ENCODE measurements at regions not wholly inside any gene's neighbourhood (a gene's known extent, or its start where the extent isn't known, plus 50 kb on each side); places are given as distances from the start of the nearest gene placed in this dataset.
"Not testable (repeated sequence)": the region's sequence is repeated elsewhere in the genome, so short reads cannot be mapped to it uniquely, and the experiment has no call there.

DNA sequence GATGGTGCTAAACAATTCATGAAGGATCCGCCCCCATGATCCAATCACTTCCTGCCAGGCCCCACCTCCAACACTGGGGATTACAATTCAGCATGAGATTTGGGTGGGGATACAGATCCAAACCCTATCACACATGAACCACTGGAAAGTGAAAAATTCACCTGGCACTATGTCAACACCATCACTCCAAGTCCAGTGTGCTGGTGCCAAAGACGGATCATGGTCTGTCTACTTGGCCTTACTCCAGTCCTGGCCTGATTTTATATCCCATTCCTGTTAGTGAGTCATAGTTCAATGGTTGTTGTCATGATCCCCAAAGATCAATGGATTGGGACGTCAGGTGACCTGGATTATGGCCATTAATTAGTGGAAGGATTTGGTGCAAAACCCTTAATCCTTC lies 147.4 kb upstream of the RPS23 start:
- no peak for DNase-seq (ENCODE audit: low read depth)

DNA sequence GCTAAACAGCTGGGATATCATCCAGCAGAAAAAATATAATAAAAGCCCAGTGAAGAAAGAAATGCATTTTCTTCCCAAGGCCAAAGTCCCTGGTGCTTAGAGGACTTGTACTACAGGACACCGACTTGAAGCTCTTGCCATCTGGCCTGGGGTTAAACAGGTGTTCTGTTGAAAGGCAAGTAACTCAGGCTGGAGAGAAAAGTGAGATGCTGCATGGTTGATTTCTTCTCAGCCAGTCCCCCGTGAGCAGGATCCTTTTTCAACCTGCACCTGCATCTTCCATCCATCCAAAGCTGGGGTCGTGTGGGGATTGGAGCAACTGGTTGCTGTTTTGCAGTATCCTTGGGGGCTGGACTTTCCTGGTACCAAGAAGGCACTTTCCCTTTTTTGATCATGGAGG lies 146.1 kb upstream of the RPS23 start:
- no peak for DNase-seq (ENCODE audit: low read depth)

GRCh38 chr5:82422751-82423181 lies 144.6 kb upstream of the RPS23 start:
- no peak for DNase-seq (ENCODE audit: low read depth)

- DNase-seq (ENCODE audit: low read depth), result no peak
Measured at GRCh38 chr5:82422001-82422740, 144.0 kb upstream of the RPS23 start.

- DNase-seq (ENCODE audit: low read depth), result no peak
Measured at GRCh38 chr5:82421119-82421518, 143.0 kb upstream of the RPS23 start.

DNA sequence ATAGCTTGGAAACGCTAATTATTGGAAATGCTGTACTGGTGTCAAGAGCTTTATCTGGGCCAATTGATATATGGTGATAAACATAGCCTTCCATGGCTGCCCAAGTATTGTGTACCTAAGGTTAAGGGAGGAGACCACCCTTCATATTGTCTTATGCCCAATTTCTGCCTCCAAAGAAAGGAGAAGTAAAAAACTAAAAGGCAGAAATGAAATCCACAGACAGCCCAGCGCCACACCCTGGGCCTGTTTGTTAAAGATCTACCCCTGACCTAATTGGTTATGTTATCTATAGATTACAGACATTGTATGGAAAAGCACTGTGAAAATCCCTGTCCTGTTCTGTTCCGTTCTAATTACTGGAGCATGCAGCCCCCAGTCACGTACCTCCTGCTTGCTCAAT lies 142.4 kb upstream of the RPS23 start:
- DNase-seq (ENCODE audit: low read depth), result not testable (repeated sequence)

- no peak for DNase-seq (ENCODE audit: low read depth)
Measured at GRCh38 chr5:82419559-82420332, 141.6 kb upstream of the RPS23 start.

GRCh38 chr5:82418608-82418950 lies 140.4 kb upstream of the RPS23 start:
- no peak for DNase-seq (ENCODE audit: low read depth)

DNA sequence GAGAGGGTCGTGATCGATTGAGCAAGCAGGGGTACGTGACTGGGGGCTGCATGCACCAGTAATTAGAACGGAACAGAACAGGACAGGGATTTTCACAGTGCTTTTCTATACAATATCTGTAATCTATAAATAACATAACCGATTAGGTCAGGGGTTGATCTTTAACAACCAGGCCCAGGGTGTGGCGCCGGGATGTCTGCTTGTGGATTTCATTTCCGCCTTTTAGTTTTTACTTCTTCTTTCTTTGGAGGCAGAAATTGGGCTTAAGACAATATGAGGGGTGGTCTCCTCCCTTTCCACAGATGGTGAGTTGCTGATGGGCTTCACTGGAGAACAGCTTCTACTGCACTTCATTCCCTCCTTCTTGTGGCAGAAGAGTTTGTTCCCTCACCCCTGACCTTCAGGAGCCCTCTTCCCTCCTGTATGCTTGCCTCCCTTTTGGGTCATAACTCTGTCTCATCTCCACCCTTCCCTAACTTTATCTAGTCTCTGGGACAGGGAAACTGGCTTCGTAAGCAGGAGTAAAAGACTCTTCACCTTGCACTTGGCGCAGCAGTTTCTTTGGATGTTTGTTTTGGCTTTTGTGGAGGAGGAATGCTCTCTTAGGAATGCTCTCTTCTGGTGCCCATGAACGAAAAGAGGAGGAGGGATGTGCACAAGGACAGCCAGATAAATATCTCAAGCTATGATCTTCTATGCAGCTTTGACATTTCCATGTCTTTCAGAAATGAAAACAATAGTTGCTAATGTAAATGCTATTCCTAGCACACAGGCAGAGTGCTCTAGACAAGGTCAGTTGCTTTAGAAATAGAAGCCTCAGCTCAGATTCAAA lies 139.8 kb upstream of the RPS23 start:
- DNase-seq (ENCODE audit: low read depth), result no peak

GRCh38 chr5:82416512-82416911 lies 138.4 kb upstream of the RPS23 start:
- DNase-seq (ENCODE audit: low read depth), result no peak

DNA sequence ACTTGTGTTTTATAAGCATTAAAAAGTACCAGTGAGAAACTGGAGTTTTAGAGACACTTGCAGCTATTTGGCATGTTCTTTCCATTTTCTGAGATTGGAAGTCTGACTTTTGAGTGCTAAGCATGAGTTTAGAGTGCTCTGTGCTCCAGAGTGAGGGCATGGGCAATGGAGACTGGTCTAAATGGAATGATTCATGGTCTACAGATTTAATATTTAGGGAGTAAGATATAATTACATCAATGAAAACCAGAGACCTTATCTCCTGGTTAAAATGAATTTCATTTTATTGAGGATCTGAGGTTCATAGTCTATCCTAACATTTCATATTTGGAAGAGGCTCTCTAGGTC lies 135.9 kb upstream of the RPS23 start:
- no peak for DNase-seq (ENCODE audit: low read depth)

DNA sequence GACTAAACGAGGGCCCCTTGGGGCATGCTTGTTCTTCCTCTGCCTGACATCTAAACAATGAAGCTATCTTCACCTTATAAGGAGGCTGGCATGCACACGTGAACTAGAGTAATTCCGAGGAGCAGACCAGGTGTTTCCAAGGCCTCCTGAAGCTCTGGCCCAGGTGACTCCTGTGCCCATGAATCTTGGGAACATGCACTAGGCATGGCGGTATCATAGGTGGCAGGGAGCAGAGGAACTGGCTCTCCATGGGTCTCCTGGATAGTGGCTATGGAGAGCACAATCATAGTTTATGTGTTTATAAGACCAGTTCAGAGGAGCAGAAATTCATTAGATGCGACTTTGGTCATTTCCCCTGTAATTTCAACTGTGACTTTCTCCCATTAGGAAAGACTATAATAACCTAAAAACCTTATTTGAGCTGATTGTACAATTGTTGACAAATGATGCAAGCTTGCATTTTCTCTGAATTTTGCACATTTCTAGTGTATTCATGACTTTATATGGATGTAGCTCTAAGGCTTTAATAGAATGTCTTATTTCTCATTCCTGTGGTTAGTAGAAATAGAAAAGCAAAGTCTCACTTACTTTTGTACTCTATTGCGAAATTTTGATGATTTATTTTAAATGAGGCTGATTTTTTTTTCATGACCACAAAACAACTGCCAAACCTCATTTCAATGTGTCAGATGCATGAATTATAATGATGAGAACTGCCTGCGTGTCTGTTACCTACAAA lies 135.3 kb upstream of the RPS23 start:
- DNase-seq (ENCODE audit: low read depth), result no peak

DNA sequence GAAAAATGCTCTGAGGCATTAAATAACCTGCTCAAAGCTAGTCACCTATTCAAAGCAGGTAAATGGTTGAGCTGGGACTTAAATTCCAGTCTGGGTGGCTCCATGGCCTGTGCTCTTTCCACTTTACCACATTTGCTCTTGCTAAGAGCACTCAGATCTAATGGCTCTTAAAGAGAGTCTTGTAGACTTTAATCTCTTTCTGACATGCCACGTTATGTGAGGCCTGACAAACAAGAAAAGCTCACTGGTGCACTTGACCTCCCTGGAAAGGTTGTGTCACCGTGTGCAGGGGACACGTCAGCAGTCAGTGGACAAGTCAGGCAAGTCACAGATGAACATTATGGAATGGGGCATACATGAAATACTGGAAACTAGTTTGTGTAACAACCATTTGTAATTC lies 129.9 kb upstream of the RPS23 start:
- no peak for DNase-seq (ENCODE audit: low read depth)

- DNase-seq (ENCODE audit: low read depth), result no peak
Measured at GRCh38 chr5:82406205-82406773, 128.1 kb upstream of the RPS23 start.

DNA sequence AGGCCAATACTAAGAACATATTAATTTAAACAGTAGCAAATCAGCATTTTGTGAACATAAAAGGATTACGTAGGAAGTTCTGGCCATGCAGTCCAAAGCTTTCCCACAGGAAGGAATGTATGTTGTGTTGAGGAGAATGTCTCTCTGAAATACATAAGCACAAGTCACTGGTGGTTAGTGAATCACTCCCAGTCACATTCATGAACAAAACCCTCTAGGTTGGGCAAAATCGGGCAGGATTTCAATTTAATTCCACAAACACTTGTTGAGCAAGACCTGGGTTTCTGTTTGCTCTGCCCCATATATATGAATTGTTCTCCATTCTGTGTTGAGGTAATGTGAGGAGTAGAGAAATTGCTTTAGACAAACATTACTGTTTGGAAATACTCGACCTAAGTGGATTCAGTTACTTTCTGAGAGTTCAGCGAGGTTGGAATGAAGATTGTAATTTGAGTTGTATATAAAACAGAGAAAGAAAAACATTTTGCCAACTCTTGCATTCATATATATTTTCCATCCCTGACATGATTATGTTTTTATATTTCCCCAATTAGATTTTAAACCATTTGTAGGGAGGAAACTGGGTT lies 127.6 kb upstream of the RPS23 start:
- no peak for DNase-seq (ENCODE audit: low read depth)

GRCh38 chr5:82405161-82405560 lies 127.0 kb upstream of the RPS23 start:
- DNase-seq (ENCODE audit: low read depth), result no peak

- no peak for DNase-seq (ENCODE audit: low read depth)
Measured at GRCh38 chr5:82404382-82404945, 126.3 kb upstream of the RPS23 start.

GRCh38 chr5:82403724-82404123 lies 125.6 kb upstream of the RPS23 start:
- no peak for DNase-seq (ENCODE audit: low read depth)

GRCh38 chr5:82403026-82403425 lies 124.9 kb upstream of the RPS23 start:
- no peak for DNase-seq (ENCODE audit: low read depth)

GRCh38 chr5:82399111-82399510 lies 121.0 kb upstream of the RPS23 start:
- DNase-seq (ENCODE audit: low read depth), result no peak

GRCh38 chr5:82397741-82398320 lies 119.7 kb upstream of the RPS23 start:
- DNase-seq (ENCODE audit: low read depth), result no peak

All from T follicular helper cell (primary cell).